HG03139 (cell line): ENCODE measurements at regions not wholly inside any gene's neighbourhood (a gene's known extent, or its start where the extent isn't known, plus 50 kb on each side); places are given as distances from the start of the nearest gene placed in this dataset.
"Not testable (repeated sequence)": the region's sequence is repeated elsewhere in the genome, so short reads cannot be mapped to it uniquely, and the experiment has no call there.

Source experiments
- ATAC-seq: cut with Tn5 transposase; IDR thresholded peaks from one replicate; pipeline ENCODE4 v1.9.1; 2021; ENCODE audit not compliant: unreplicated experiment

DNA sequence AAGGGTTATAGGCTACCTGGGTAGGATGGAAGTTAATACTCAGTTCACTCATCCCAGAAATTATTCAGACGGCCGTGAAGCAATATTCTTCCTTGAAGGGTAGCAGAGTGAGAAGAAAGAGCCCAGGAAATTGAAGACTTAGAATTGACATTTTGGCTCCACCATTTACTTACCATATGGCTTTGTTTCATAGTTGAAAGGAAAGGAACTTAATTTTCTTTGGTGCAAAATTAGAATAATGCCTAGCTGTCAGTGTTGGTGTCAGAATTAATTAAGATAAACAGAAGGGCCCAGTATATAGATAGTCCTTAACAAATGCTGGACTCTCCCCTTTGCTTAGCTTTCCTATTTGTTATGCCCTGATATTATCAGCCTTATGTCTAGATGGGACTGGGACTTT lies 263.2 kb downstream of the KCNJ3 start:
- no peak for ATAC-seq

DNA sequence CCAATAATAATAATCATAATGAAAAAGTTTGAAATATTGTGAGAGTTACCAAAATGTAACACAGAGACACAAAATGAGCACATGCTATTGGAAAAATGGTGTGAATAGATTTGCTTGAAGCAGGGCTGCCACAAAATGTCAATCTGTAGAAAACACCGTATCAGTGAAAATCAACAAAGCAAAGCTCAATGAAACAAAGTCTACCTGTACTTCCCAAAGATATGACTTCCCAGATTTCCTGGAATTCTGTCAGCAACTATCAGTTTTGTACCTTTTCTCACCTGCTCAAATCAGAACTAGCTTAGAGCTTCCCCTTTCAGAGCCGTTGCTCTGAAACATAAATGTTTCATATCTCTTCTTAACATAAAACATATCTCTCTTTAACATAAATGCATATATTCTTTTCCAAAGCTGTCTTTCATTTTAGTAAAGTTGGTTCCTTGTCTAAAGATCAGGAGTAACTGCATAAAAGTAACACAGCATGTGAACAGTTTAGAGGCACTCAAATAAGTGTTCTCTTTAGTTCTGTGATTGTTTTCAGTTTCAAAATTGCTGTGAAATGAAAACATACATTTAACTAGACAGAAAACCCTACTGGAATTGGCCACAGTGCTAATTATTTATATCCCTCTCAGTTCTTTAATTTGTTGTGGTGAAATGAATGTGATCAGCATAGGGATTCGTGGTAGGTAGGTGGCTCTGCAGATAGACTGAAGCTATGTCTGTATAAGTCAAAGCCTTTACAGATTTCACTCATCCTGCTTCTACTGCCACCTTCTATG lies 262.5 kb downstream of the KCNJ3 start:
- no peak for ATAC-seq

DNA sequence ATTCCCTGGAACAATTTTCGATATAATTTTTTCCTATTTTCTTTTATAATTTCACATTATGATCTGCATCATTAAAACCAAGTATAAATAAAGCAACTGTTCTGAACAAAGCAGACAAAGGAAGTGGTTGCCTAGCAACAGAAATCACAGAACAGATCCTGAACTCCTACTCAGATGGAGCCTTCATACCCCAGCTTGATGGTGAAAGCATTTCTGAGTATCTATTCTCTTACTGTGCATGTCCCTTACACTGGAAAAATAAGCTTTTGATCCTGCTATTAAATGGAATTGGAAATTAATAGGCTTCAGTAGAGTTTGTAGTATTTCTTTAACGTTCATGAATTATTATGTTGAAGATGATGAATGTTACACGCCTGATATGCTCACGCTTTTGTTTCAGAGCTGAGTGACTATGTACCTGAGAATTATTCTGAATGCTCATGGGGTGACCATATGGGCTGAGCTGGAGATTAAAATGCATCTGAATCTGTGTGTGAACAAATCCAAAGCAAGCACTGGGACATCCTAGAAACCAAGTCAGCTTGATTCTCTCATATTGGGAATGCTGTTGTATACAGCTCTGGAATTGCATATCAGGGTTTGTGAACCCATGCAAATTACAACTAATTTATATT lies 254.0 kb downstream of the KCNJ3 start:
- no peak for ATAC-seq

DNA sequence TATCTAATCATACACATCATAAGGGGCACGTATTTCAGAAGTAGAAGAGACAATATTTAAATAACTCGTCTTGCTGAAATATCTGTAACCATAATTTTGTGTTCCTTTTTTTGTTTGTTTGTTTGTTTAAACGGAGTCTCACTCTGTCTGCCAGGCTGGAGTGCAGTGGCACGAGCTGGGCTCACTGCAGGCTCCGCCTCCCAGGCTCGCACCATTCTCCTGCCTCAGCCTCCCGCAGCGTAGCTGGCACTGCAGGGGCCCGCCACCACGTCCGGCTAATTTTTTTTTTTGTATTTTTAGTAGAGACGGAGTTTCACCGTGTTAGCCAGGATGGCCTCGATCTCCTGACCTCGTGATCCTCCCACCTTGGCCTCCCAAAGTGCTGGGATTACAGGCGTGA lies 248.9 kb downstream of the KCNJ3 start:
- not testable (repeated sequence) for ATAC-seq

DNA sequence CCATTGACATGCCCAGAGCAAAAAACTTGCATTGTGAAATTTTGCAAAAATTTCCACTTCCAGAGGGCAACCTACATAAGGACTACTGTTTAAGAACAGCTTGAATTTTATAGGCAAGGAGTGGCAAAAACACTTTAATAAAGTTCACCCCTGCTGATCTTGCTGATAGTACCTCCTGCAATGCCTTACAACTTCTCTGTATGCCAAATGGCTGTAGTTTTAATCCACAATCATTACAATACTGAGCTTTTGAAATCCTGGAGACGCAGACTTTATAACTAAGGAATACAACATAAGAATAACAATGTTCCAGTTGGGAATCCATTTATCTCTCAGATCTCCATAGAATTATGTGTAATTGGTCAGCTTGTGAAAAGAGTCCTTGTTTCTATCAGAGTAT lies 247.5 kb downstream of the KCNJ3 start:
- no peak for ATAC-seq

DNA sequence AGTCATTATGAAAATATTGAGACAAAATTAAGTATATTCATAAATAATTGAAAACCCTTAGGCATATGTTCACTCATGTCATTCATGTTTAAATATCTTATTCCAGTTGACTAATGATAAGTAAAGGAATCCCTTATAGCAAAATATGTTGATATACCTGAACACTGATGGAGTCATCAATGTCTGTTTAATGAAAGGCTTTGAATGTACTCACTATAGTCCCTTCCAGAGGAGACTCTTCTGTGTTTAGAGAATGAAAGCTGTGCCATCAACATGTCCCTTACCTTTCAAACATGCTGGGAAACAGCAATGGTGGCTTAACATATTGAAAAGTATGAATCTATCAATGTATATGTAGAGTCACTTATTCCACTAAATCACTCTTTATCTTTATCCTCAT lies 242.9 kb downstream of the KCNJ3 start:
- ATAC-seq: no peak

DNA sequence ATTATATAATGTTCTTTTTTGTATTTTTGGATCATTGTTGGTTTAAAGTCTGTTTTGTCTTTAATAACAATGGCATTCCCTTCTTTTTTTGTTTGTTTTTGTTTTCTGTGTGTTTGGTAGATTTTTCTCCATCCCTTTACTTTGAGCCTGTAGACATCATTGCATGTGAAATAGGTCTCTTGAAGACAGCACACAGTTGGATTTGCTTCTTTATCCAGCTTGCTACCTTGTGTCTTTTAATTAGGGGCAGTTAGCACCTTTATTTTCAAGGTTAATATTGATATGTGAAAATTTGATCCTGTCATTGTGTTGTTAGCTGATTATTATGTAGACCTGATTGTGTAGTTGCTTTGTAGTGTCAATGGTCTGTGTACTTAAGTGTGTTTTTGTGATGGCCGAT lies 235.7 kb downstream of the KCNJ3 start:
- ATAC-seq: no peak

DNA sequence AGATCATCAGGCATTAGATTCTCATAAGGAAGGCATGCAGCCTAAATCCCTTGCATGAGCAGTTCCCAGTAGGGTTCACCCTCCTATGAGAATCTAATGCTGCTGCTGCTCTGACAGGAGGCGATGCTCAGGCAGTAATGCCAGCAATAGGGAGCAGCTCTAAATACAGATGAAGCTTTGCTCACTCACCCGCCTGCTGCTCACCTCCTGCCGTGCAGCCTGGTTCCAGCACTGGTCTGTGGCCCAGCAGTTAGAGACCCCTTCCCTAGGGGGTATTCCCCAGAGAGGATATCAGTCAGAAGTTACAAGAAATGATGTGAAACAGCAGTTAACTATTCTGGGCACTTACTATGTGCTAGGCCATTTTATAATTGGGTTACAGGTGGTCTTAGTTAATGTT lies 226.0 kb downstream of the KCNJ3 start:
- ATAC-seq: no peak

DNA sequence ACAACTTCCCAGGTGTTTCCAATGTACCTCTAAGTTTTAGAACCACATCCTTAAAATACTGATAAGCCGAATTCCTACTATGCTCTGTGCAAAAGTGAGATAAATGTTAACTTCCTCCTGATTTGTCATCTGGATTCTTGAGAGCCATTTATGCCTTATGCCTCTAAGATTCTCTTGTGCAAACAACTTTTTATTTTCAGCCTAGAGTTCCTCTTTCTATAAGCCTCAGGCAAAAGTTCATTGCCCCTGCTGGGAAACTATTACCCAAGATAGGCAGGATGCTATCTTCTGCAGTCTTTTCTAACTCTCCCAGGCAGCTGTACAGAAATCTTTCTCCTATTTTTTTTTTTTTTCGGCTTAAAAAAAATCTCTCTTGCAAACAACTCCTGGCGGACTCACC lies 216.1 kb downstream of the KCNJ3 start:
- ATAC-seq: no peak

DNA sequence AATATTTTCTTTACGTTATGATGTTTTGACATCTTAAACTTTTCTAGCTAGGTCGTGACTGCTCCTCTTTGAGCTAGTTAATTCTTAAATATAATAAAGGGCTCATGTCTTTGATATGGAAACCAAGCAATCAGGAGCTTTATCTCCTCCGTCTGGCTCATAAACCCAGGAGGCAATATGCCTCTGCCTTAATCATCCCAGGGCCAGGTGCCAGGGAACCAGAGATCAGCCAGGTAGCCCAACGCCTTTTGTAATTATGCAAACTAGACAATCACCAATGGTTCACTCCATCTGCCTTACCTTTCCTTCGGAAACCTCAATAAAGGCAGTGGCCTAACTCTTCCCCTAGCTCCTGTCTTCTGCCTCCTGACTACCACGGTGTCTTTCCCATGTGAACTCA lies 213.7 kb downstream of the KCNJ3 start:
- no peak for ATAC-seq

DNA sequence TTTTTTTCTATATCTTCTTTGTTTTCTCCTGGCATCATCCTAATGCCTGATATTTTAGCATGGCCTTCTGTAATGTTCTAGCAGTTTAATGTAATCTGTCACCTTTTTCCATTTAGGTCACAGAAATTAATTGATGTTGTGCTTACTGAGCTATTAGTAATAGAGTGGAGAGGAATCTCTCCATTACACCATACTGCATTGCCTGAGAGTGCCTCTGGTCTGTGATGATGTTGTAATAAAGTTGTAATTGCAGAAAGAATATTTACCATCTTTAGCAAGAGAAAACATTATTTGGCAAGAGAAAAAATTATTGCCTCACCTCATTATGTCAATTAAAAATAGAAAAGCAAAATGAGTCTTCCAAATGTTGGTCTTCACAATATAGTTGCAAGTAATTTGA lies 213.2 kb downstream of the KCNJ3 start:
- no peak for ATAC-seq

DNA sequence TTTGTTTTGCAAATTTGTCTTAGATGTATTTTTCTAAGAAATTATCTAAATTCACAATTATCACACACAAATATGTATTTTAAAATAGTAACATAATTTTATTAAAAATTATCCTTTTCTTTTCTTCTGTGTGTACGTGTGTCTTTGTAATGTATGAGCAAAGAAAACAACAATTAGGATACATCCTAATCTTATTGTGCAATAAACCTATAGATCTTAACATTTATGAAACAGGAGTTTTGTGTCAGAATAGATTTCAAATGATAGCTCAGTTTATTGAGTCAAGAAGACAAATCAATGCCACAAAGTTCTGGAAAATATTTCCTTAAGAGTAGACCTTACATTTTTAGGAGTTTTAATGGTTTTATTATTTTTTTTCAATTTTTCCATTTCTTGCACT lies 212.2 kb downstream of the KCNJ3 start:
- ATAC-seq: no peak

DNA sequence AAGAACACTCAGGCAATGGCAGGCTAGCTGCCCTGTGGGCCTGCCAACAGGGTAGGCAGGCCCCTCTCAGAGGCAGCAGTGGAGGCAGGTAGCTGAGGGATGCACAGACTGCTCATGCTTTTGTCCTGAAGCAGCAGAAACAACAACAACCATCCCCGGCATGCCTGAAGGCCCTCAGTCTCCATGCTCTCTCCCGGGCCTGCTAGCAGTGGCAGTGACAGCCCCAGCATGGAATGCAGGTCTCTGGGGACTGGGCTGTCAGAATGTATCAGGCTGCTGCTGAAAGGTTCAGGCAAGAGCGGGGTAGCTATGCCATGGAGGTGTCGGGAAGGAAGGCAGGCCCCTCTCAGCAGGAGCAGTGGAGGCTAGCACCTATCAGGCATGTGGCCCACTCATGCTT lies 209.8 kb downstream of the KCNJ3 start:
- ATAC-seq: no peak
